Activated naive CD4-positive, alpha-beta T cell treated with anti-CD3 and anti-CD28 coated beads for 36 hours (primary cell): ENCODE measurements at regions not wholly inside any gene's neighbourhood (a gene's known extent, or its start where the extent isn't known, plus 50 kb on each side); places are given as distances from the start of the nearest gene placed in this dataset.

Source experiments
- CTCF ChIA-PET: fragments of 350-600 bp; sonication (Branson Sonifier 250); formaldehyde crosslinking; loops from one replicate; lab custom pipeline; 2021; ENCODE audit warnings: antibody characterized with exemption; lab: Charles Lee
- DNase-seq: peaks from one replicate; pipeline ENCODE4 v3.0.0-alpha.2; 2020
- H3K27ac Mint-ChIP-seq: one replicate; pipeline ENCODE4 v1.8.0; 2021; ENCODE audit warnings: mild to moderate bottlenecking, mixed read lengths
- H3K27me3 Mint-ChIP-seq: one replicate; pipeline ENCODE4 v1.8.0; 2021; ENCODE audit warnings: low read depth, mixed read lengths
- H3K36me3 Mint-ChIP-seq: one replicate; pipeline ENCODE4 v1.8.0; 2021; ENCODE audit warnings: low read depth, mixed read lengths
- H3K4me1 Mint-ChIP-seq: one replicate; pipeline ENCODE4 v1.8.0; 2021; ENCODE audit warnings: low read depth, mixed read lengths
- H3K4me3 Mint-ChIP-seq: one replicate; pipeline ENCODE4 v1.8.0; 2021; ENCODE audit warnings: mild to moderate bottlenecking, moderate library complexity, mixed read lengths
- H3K9me3 Mint-ChIP-seq: one replicate; pipeline ENCODE4 v1.8.0; 2021; ENCODE audit warnings: mixed read lengths
- intact Hi-C: fragments of 100-400 bp; cut with micrococcal nuclease; formaldehyde crosslinking; loops from one replicate; pipeline ENCODE4 v1.15.1; 2023

GRCh38 chr22:34113381-34113780, 193.1 kb upstream of the LARGE1 start:
- CTCF ChIA-PET: interaction anchor here (0.6 to 0.7 kb wide), 2 partner anchors 599 to 613 kb away, joined by 5 to 6 read pairs; no protein-coding TSS in a partner anchor

DNA sequence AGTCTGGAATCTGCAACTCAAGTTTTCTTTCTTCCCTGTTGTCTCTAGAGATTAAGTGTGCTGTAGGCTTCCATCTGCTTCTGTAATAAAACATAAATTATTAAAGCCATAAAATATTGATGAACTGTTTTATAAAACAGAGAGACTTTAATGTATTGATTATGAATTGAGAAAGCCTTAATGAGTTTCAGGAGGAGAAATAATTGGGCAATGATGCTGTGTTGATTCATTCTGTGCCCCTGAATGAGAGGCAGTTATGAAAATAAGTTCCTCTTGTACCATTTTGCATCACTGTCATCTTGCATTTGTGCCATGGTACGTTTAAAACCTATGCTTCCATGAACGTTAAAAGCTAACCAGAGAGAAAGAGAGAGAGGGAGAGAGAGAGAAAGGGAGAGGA, 194.1 kb upstream of the LARGE1 start:
- no peak for DNase-seq
- Mint-ChIP-seq H3K27ac (no peak overlapping the region), H3K4me3 (no peak overlapping the region), H3K4me1 (no peaks in the 10 kb centered on the region), H3K9me3 (peaks cover 2% of the 10 kb centered on the region), H3K27me3 (no peaks in the 10 kb centered on the region), H3K36me3 (no peaks in the 10 kb centered on the region)
- intact Hi-C loops: no loop called here
- CTCF ChIA-PET: no interaction called here

More at GRCh38 chr22:34113381-34113780, 193.1 kb upstream of the LARGE1 start:
- Mint-ChIP-seq H3K4me3 (no peak overlapping the region), H3K4me1 (no peaks in the 10 kb centered on the region), H3K27ac (no peak overlapping the region), H3K9me3 (peaks cover 2% of the 10 kb centered on the region), H3K36me3 (no peaks in the 10 kb centered on the region), H3K27me3 (no peaks in the 10 kb centered on the region)
- no peak for DNase-seq
- intact Hi-C loops: no loop called here

GRCh38 chr22:34115722-34116121, 195.4 kb upstream of the LARGE1 start:
- intact Hi-C loops: no loop called here
- DNase-seq: no peak
- Mint-ChIP-seq H3K36me3 (no peaks in the 10 kb centered on the region), H3K4me1 (no peaks in the 10 kb centered on the region), H3K4me3 (no peak overlapping the region), H3K27me3 (no peaks in the 10 kb centered on the region), H3K27ac (no peak overlapping the region), H3K9me3 (peaks cover 2% of the 10 kb centered on the region)
- CTCF ChIA-PET: no interaction called here

- peaks cover 2% of the 10 kb centered on the region for H3K9me3 Mint-ChIP-seq
- CTCF ChIA-PET: no interaction called here
These were observed 195.8 kb upstream of the LARGE1 start for GRCh38 chr22:34116126-34116525.

DNA sequence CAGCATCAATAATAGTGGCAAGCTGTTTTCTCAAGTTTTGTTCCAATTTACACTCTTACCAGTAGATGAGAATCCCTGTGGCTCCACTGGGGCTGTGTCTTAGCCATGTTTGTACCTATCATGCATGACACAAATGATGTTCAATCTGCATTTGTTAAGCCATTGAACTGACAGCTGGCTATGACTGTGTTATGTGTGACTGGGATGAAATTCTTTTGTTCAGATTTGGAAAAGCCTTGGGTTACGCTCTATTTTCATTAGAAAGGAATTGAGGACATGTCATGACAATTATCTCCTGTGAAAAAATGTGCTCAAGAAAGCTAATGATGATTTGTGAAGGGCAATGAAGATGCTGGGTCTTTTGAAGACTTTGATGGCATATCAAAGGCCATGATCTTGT, 201.8 kb upstream of the LARGE1 start:
- Mint-ChIP-seq H3K27ac (no peak overlapping the region), H3K27me3 (peaks cover 8% of the 10 kb centered on the region), H3K4me3 (no peak overlapping the region), H3K4me1 (no peaks in the 10 kb centered on the region), H3K9me3 (peaks cover 3% of the 10 kb centered on the region), H3K36me3 (no peaks in the 10 kb centered on the region)
- no peak for DNase-seq
- intact Hi-C loops: no loop called here
- CTCF ChIA-PET: no interaction called here

More at GRCh38 chr22:34116126-34116525, 195.8 kb upstream of the LARGE1 start:
- no peaks in the 10 kb centered on the region for H3K27me3 Mint-ChIP-seq
- no peaks in the 10 kb centered on the region for H3K4me1 Mint-ChIP-seq
- H3K36me3 Mint-ChIP-seq: no peaks in the 10 kb centered on the region
- no peak overlapping the region for H3K27ac Mint-ChIP-seq
- H3K4me3 Mint-ChIP-seq: no peak overlapping the region
- intact Hi-C loops: no loop called here
- DNase-seq: no peak

DNA sequence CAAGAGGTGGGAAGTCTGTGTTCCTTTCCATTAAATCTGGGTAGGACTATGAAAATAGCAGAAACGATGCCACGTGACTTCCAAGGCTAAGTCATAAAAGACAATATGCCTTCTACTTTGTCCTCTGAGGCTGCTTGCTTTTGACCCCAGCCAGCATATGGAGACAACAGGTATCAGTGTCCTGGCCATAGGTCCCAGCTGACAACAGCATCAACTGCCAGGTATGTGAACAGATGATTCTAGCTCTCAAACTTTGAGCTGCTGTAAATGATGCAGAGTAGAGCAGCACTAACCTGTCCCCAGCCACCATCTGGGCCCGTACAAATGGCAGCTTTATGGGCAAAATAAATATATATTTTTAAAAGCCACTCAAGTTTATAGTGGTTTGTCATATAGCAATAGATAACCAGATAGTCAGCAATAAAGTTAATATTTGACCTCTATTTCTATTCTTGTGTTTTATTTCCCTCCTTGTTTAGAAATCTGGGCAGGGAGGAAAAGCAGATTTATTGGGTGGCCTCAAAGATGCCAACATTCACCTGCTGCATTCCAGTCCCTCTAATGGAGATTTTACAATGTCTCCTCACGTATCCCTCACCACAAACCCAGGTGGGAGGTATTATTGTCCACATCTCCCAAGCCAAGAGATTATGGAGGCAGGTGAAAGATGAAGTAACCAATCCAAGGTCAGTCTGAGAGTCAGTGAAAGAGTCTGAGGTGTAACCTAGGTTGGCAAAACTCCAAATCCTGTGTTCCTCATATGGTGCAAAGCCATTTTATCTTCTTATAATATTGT, 209.6 kb upstream of the LARGE1 start:
- no peak overlapping the region for H3K4me3 Mint-ChIP-seq
- CTCF ChIA-PET: no interaction called here
- H3K27ac Mint-ChIP-seq: no peak overlapping the region
- no peaks in the 10 kb centered on the region for H3K36me3 Mint-ChIP-seq
- intact Hi-C loops: no loop called here
- DNase-seq: no peak
- peaks cover 1% of the 10 kb centered on the region for H3K9me3 Mint-ChIP-seq
- peaks cover 10% of the 10 kb centered on the region for H3K27me3 Mint-ChIP-seq
- no peaks in the 10 kb centered on the region for H3K4me1 Mint-ChIP-seq

DNA sequence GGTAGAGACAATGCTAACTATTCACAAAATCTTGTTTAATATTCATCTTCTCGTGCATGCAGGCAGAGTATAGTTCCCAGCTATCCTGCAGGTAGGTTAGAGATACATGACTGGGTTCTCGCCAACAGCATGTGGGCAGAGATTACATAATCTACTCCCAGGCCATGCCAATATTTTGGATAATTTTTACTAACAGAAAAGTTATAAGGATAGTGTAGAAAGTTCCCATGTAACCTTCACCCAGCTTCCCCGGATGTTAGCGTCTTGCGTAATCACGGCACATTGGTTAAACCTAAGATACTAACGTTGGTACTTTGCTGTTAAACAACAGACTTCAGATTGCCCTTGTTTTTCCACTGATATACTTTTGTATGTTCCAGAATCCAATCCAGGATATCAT, 215.5 kb upstream of the LARGE1 start:
- intact Hi-C loops: no loop called here
- no peaks in the 10 kb centered on the region for H3K36me3 Mint-ChIP-seq
- CTCF ChIA-PET: no interaction called here

DNA sequence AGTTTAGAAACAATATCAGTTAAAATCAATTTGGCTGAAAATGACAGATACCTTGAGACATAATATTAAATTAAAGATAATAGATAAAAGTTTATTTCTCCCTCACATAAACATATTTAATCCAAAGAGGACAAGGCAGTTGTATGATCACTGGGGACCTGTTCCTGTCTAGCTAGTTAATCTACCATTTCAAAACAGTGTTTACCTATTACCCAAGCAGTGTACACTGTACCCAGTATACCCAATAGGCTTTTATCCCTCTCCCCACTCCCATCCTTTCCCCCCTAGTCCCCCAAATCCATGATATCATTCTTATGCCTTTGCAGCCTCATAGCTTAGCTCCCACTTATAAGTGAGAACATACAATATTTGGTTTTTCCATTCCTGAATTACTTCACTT, 229.7 kb upstream of the LARGE1 start:
- Mint-ChIP-seq H3K27me3 (peaks cover 6% of the 10 kb centered on the region), H3K36me3 (peaks cover 2% of the 10 kb centered on the region), H3K4me1 (no peaks in the 10 kb centered on the region), H3K27ac (no peak overlapping the region), H3K9me3 (peaks cover 12% of the 10 kb centered on the region), H3K4me3 (no peak overlapping the region)
- intact Hi-C loops: no loop called here
- DNase-seq: no peak
- CTCF ChIA-PET: no interaction called here

More for the DNA sequence above, 215.5 kb upstream of the LARGE1 start:
- H3K27me3 Mint-ChIP-seq: peaks cover 5% of the 10 kb centered on the region
- H3K4me3 Mint-ChIP-seq: no peak overlapping the region
- no peaks in the 10 kb centered on the region for H3K4me1 Mint-ChIP-seq
- H3K9me3 Mint-ChIP-seq: no peaks in the 10 kb centered on the region
- DNase-seq: no peak
- no peak overlapping the region for H3K27ac Mint-ChIP-seq

GRCh38 chr22:34159491-34159890, 239.2 kb upstream of the LARGE1 start:
- Mint-ChIP-seq H3K27me3 (peaks cover 5% of the 10 kb centered on the region), H3K4me1 (no peaks in the 10 kb centered on the region), H3K27ac (no peak overlapping the region), H3K9me3 (no peaks in the 10 kb centered on the region), H3K36me3 (no peaks in the 10 kb centered on the region), H3K4me3 (no peak overlapping the region)
- no peak for DNase-seq
- CTCF ChIA-PET: no interaction called here
- intact Hi-C loops: no loop called here

DNA sequence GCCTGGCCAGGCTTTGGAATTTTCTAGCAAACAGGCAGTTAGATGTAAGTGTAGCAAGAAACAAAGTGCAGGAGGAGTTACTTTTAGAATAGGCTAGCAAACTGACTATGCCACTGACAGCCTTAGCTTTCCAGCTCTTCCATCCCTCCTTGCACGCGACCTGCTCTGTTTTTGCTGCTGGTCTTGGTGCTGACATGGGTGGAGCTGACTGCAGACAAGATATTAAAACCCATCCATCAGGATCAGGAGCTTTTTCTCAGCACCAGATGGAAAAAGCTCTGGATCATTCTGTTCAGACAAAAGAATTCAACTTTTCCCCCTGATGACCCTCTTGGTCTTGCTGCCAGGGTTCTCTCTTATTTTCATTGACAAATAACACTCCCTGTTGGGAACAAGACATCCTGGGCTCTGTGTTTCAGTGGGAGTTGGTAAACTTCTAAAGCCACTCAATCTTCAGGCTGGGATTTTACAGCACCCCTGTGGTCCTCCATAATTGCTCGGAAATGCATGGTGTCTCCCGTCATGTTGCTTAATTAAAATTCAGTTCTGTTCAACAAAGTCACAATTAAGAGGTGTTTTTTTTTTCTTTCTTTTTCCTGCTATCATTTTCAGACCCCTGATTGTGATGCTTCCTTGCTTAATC, 240.0 kb upstream of the LARGE1 start:
- intact Hi-C loops: no loop called here
- Mint-ChIP-seq H3K27ac (no peak overlapping the region), H3K27me3 (peaks cover 5% of the 10 kb centered on the region), H3K4me1 (no peaks in the 10 kb centered on the region), H3K36me3 (no peaks in the 10 kb centered on the region), H3K9me3 (no peaks in the 10 kb centered on the region), H3K4me3 (no peak overlapping the region)
- CTCF ChIA-PET: no interaction called here
- DNase-seq: no peak

- Mint-ChIP-seq H3K9me3 (no peaks in the 10 kb centered on the region), H3K27me3 (peaks cover 5% of the 10 kb centered on the region), H3K4me3 (no peak overlapping the region), H3K27ac (no peak overlapping the region), H3K4me1 (no peaks in the 10 kb centered on the region), H3K36me3 (no peaks in the 10 kb centered on the region)
- intact Hi-C loops: no loop called here
- DNase-seq: no peak
- CTCF ChIA-PET: no interaction called here
These were observed 241.3 kb upstream of the LARGE1 start for GRCh38 chr22:34161431-34162123.

DNA sequence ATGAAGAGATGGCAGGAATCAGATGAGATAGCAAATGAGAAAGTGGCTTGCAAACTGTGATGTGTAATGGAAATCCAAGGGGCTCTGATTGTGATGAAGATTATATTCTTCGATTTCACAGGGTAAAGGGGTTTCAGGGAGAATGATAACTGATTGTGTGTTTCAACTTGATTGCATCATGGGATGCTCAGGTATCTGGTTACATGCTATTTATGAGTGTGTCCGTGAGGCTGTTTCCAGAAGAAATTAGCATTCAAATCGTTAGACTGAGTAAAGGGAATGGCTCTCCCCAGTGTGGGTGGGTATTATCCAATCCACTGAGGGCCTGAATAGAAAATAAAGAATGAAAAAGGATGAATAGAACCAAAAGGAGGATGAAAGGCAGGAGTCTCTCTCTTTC, 278.7 kb upstream of the LARGE1 start:
- Mint-ChIP-seq H3K9me3 (no peaks in the 10 kb centered on the region), H3K4me1 (no peaks in the 10 kb centered on the region), H3K4me3 (no peak overlapping the region), H3K27me3 (peaks cover 2% of the 10 kb centered on the region), H3K36me3 (no peaks in the 10 kb centered on the region), H3K27ac (no peak overlapping the region)
- DNase-seq: no peak
- intact Hi-C loops: no loop called here
- CTCF ChIA-PET: no interaction called here
